Hindlimb muscle (tissue), 1 donor: ENCODE measurements at regions not wholly inside any gene's neighbourhood (a gene's known extent, or its start where the extent isn't known, plus 50 kb on each side); places are given as distances from the start of the nearest gene placed in this dataset.

Experiments used
- DNase-seq: peaks from one replicate; pipeline ENCODE4 v3.0.0-alpha.2; 2013

DNA sequence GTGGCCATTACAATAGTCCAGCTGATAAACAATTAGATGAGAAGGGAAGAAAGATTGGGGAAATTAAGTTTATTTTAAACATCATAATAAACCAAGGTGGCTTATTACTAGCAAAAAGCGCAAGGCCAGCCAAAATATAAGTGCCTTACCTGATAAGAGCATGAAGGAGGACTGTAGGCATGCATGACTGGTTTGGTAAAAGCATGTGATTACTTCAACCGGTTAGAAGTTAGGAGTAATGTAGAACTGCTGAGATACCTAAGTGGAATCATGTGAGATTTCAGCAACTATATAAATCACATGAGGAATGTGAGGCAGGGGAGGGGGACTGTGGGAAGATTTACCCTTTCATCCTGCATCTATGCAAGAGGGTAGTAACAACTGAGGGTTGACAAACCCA, 59.7 kb upstream of the CCDC196 start:
- no peak for DNase-seq

DNA sequence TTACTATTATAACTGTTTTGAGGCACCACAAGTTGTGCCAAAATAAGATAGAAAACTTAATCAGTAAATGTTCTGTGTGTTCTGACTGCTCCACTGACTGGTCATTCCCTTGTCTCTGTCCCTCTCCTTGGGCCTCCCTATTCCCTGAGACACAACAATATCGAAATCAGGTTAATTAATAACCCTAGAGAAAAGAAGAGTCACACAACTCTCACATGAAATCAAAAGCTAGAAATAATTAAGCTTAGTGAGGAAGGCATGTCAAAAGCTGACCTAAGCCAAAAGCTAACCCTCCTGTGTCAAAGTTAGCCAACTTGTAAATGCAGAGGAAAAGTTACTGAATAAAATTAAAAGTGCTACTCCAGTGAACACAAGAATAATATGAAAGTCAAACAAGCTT, 53.8 kb upstream of the CCDC196 start:
- DNase-seq: no peak

DNA sequence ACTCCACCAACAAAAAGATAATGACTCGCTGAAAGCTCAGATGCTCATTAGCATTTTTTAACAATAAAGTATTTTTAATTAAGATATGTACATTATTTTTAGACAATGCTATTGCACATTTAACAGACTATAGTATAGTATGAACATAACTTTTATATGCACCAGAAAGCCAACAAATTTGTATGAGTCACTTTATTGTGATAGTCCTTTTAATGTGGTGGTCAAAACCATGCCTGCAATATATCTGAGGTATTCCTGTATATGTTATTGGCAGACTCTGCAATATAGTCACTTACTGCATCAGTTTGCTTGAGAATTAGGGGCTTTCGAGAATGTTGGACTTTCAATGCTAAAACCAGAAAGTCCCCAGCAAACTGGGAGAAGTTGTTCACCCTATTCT, 51.7 kb upstream of the CCDC196 start:
- DNase-seq: no peak

DNA sequence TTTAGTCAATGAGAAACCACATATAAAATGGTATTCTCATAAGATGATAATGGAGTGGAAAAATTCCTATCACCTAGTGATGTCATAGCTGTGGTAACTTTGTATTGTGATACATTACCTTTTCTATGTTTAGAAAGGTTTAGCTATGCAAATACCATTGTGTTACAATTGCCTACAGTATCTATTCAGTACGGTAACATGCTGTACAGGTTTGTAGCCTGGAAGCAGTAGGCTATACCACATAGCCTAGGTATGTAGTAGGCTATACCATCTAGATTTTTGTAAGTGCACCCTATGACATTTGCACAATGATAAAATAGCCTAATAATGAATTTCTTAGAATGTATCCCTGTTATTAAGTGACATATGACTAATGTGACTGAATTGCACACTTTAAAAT, 50.5 kb upstream of the CCDC196 start:
- no peak for DNase-seq
